Esophagus squamous epithelium (tissue), 5 donors: ENCODE measurements at regions not wholly inside any gene's neighbourhood (a gene's known extent, or its start where the extent isn't known, plus 50 kb on each side); places are given as distances from the start of the nearest gene placed in this dataset.

Experiments
- DNase-seq: peaks from one replicate; lab custom pipeline; 2025; lab: John Stamatoyannopoulos, UW
- H3K27ac ChIP-seq, 4 donors: fragments of 200-600 bp; sonication (generic); one replicate each; pipeline ENCODE4 v1.5.1; 2016 to 2019; ENCODE audit warnings: mild to moderate bottlenecking in 1 of 4
- H3K27me3 ChIP-seq, 4 donors: fragments of 200-600 bp; sonication (generic); 1 replicate in 3 of 4; 2 replicates in 1 of 4; pipeline versions ENCODE4 v1.5.1 to v1.6.0; 2017 to 2021; ENCODE audit warnings: antibody characterized with exemption in 1 of 4
- H3K36me3 ChIP-seq, 3 donors: fragments of 200-600 bp; sonication (generic); one replicate each; pipeline ENCODE4 v1.5.1; 2016 to 2019
- H3K4me1 ChIP-seq, 3 donors: fragments of 200-600 bp; sonication (generic); one replicate each; pipeline ENCODE4 v1.5.1; 2017 to 2019
- H3K4me3 ChIP-seq, 4 donors: fragments of 200-600 bp; sonication (generic); 1 replicate in 3 of 4; 2 replicates in 1 of 4; pipeline ENCODE4 v1.5.1; 2016 to 2019; ENCODE audit warnings: mild to moderate bottlenecking in 2 of 4, moderate library complexity in 1 of 4
- H3K9me3 ChIP-seq, 3 donors: fragments of 200-600 bp; sonication (generic); one replicate each; pipeline ENCODE4 v1.5.1; 2016 to 2019
- CTCF ChIP-seq, 6 experiments: fragments of 450-650 bp in 4 of 6; fragments of 200-600 bp in 2 of 6; sonication (generic) in 2 of 6; IDR thresholded peaks; one replicate each; pipeline ENCODE4 v1.5.1; 2016 to 2019; ENCODE audit warnings: antibody characterized with exemption in 6 of 6, mild to moderate bottlenecking in 4 of 6, moderate library complexity in 4 of 6
- POLR2A ChIP-seq, 4 donors: fragments of 450-650 bp; IDR thresholded peaks; one replicate each; pipeline ENCODE4 v1.6.1; 2017; ENCODE audit warnings: antibody characterized with exemption in 4 of 4, mild to moderate bottlenecking in 4 of 4, moderate library complexity in 3 of 4
- WGBS, 2 donors: methylation state at CpG; one replicate each; pipeline ENCODE4 v1.1.5; 2018; 5-methylcytosine and 5-hydroxymethylcytosine counted together
- intact Hi-C: fragments of 100-400 bp; cut with DNase I; formaldehyde crosslinking; loops from one replicate; pipeline ENCODE4 v1.15.0; 2022
- donor health status: DM: yes; HTN: yes; CAD: no.

GRCh38 chr14:100384819-100385813, 62.0 kb downstream of the SLC25A47 start:
- TF ChIP-seq POLR2A (IDR thresholded peaks at IDR 0.05): no peak
- peak; percentile 39 to 72 (median 48) for TF ChIP-seq CTCF (IDR thresholded peaks at IDR 0.05)
- 54 to 59% methylated on average over 14 to 16 of the region's 16 CpGs for WGBS, 2 donors
- DNase-seq: no peak
- Histone ChIP-seq H3K27me3 (no peaks in the 10 kb centered on the region), H3K9me3 (no peaks in the 10 kb centered on the region), H3K4me1 (peaks cover 0 to 30% (median 3%) of the 10 kb centered on the region in 3 donors), H3K27ac (no peak overlapping the region), H3K4me3 (no peak overlapping the region), H3K36me3 (peaks cover 0 to 28% (median 6%) of the 10 kb centered on the region in 3 donors)
- intact Hi-C loops: no loop called here

GRCh38 chr14:100386121-100386520, 63.0 kb downstream of the SLC25A47 start:
- Histone ChIP-seq H3K9me3 (no peaks in the 10 kb centered on the region), H3K36me3 (peaks cover 0 to 24% (median 6%) of the 10 kb centered on the region in 3 donors), H3K4me3 (no peak overlapping the region), H3K27me3 (no peaks in the 10 kb centered on the region), H3K4me1 (peaks cover 0 to 40% (median 3%) of the 10 kb centered on the region in 3 donors), H3K27ac (no peak overlapping the region)
- no peak for TF ChIP-seq CTCF (IDR thresholded peaks at IDR 0.05)
- TF ChIP-seq POLR2A (IDR thresholded peaks at IDR 0.05): no peak
- no peak for DNase-seq
- 29 to 41% methylated on average over 2 of the region's 2 CpGs for WGBS, 2 donors
- intact Hi-C loops: no loop called here

GRCh38 chr14:100386846-100387245, 63.7 kb downstream of the SLC25A47 start:
- no peak for DNase-seq
- Histone ChIP-seq H3K9me3 (no peaks in the 10 kb centered on the region), H3K27me3 (no peaks in the 10 kb centered on the region), H3K4me3 (no peak overlapping the region), H3K36me3 (peaks cover 0 to 17% (median 3%) of the 10 kb centered on the region in 3 donors), H3K27ac (no peak overlapping the region), H3K4me1 (peaks cover 0 to 47% (median 3%) of the 10 kb centered on the region in 3 donors)
- TF ChIP-seq POLR2A (IDR thresholded peaks at IDR 0.05) (no peak), CTCF (IDR thresholded peaks at IDR 0.05) (no peak)
- intact Hi-C loops: no loop called here
- WGBS, 2 donors: 90 to 94% methylated on average over 2 of the region's 2 CpGs

DNA sequence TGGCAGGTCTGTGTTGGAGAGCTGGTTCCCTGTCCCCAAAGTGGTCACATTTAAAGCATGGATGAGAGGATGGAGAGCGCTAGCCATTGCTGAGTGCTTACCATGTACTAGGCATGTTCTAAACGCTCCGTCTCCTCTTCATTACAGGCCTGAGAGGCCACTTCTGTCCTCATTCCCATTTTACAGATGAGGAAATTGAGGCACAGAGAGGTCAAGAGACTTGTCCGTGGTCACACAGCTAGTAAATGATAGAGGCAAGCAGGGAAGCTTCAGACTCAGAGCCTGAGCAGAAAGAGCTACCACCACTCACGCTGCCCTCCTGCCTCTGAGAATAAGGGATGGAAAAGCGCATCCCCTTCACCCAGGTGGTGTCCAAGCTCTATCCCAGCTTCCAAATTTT, 64.3 kb downstream of the SLC25A47 start:
- H3K36me3 ChIP-seq: peaks cover 0 to 11% (median 0%) of the 10 kb centered on the region in 3 donors
- 87 to 88% methylated on average over 4 to 6 of the region's 6 CpGs for WGBS, 2 donors
- H3K4me1 ChIP-seq: peaks cover 0 to 51% (median 3%) of the 10 kb centered on the region in 3 donors
- no peak overlapping the region for H3K27ac ChIP-seq
- no peak overlapping the region for H3K4me3 ChIP-seq
- intact Hi-C loops: no loop called here
- TF ChIP-seq CTCF (IDR thresholded peaks at IDR 0.05) (no peak), POLR2A (IDR thresholded peaks at IDR 0.05) (no peak)
- no peak for DNase-seq
- H3K27me3 ChIP-seq: no peaks in the 10 kb centered on the region
- H3K9me3 ChIP-seq: no peaks in the 10 kb centered on the region
